Hematopoietic multipotent progenitor cell treated with erythropoietin and hydrocortisone succinate and interleukin-3 and kit ligand, for 6 days (in vitro differentiated cells): ENCODE measurements at regions not wholly inside any gene's neighbourhood (a gene's known extent, or its start where the extent isn't known, plus 50 kb on each side); places are given as distances from the start of the nearest gene placed in this dataset.

Source experiments
- DNase-seq: peaks from one replicate; pipeline ENCODE4 v3.0.0-alpha.2; 2015

DNA sequence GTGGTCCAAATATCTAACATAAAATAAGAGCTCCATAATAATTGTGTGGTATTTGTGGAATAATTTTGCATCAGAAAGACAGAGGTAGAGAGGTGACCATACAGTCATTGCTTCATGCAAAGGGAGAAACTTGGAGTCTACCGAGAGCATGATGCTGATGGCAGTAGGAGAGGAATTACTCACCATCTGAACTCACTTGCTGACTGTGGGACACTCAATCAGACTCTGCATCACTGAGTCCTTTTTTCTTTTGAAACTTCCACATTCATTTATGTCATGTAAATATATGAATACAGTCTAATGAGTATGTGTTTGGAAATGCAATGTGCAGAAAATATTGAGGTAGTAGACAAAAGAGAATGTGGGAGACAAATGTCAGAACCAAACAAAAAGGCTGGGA lies 933.8 kb downstream of the REEP3 start:
- DNase-seq: no peak

- DNase-seq: peak; percentile 3
These were observed 937.1 kb downstream of the REEP3 start for GRCh38 chr10:64458306-64458705.

- DNase-seq: no peak
These were observed 942.2 kb downstream of the REEP3 start for GRCh38 chr10:64463406-64463805.

GRCh38 chr10:64465653-64466052 lies 944.5 kb downstream of the REEP3 start:
- DNase-seq: no peak

DNA sequence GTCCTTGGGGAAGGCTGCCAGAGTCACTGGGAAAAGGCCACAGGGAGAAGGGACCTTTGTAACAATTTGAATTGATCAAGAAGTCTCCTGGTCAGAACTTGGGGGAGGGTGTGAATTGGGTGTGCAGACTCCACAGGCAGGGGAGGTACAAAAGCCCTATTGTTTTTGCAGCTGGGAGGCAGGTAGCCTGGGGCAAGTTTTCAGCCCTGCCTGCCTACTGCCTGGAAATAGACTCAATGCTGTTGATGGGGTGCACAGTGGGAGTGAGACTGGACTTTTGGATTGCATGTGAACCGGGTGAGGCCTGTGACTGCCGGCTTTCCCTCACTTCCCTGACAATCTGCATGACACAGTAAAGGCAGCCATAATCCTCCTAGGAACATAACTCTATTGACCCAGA lies 947.0 kb downstream of the REEP3 start:
- DNase-seq: no peak

GRCh38 chr10:64476506-64476905 lies 955.3 kb downstream of the REEP3 start:
- no peak for DNase-seq

GRCh38 chr10:64477791-64478190 lies 956.6 kb downstream of the REEP3 start:
- DNase-seq: no peak

- no peak for DNase-seq
These were observed 963.7 kb downstream of the REEP3 start for GRCh38 chr10:64484811-64485330.

GRCh38 chr10:64486149-64486548 lies 964.9 kb downstream of the REEP3 start:
- DNase-seq: no peak

GRCh38 chr10:64486901-64487300 lies 965.7 kb downstream of the REEP3 start:
- DNase-seq: no peak

GRCh38 chr10:64494901-64495300 lies 973.7 kb downstream of the REEP3 start:
- DNase-seq: no peak

DNA sequence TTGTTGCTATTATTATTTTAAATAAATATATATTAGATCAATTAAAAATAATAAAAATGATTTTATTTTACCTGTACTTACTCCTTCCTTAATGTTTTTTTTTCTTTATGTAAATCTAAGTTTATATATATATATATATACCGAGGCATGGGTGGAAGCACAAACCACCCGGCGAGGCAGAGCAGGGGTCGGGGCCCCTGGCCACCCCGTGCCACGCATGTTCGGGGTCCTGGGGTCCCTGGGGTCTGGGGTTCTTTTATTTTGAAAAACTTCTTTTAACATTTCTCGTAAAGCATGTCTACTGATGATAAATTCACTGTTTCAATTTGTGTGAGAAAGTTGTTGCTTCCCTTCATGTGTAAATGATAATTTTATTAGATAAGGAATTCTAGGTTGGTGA lies 976.1 kb downstream of the REEP3 start:
- DNase-seq: no peak

DNA sequence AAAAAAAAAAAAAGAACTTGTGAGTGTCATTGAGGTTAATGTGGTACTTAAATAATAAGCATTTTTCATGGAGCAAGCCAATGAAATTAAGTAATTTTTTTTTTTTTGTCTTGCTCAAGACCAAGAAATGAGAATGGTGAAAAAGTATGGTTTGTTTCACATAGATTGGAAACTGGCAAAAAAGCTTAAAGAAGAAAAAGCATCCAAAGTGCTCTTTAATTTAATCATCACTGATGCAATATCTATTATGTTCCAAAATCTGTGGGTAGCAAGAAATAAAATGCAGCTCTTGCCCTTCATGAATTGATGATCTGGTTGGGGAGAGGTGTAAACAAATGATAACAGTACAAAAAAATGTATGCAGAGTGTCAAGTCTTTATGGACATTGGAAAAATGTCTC lies 980.6 kb downstream of the REEP3 start:
- no peak for DNase-seq

GRCh38 chr10:64502936-64503335 lies 981.7 kb downstream of the REEP3 start:
- no peak for DNase-seq

GRCh38 chr10:64503429-64503828 lies 982.2 kb downstream of the REEP3 start:
- DNase-seq: no peak

DNA sequence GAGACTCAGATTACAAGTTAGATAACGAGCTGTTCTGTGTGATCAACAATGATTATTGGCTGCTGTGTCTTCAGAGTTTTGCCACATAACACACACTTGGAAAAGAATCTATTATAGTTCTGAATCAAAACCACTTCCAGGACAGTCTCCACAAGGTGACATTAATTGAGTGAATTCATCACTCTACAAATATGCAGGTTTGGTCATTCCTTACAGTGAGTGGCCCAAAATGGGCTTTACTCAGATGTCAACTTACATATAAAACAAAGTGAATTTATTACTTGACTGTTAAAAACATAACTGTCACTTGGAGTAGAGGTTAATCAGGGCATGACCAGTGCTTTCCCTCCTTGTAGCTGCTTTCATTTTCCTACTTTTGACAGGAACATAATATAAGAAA lies 984.3 kb downstream of the REEP3 start:
- no peak for DNase-seq

GRCh38 chr10:64506963-64507362 lies 985.8 kb downstream of the REEP3 start:
- DNase-seq: peak; percentile 30

DNA sequence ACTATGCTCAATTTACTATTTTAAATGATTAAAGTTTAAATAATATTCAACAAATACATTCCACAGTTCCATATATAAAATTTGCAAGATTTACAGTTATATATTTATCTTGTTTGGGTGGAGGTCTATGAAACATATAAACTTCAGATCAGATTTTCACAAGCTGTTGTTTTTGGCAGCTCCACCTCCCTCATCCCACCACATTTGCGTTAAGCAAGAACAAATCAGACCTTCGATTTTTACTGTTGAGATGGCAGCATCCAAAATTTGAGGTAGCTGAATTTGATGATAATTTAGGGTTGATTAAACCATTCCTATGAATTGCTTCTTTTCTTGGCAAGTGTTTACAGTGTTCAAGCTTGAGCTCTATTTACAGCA lies 986.4 kb downstream of the REEP3 start:
- DNase-seq: no peak

GRCh38 chr10:64508029-64508661 lies 986.9 kb downstream of the REEP3 start:
- DNase-seq: peak; percentile 81

- DNase-seq: peak; percentile 29
These were observed 994.9 kb downstream of the REEP3 start for GRCh38 chr10:64515970-64516699.

DNA sequence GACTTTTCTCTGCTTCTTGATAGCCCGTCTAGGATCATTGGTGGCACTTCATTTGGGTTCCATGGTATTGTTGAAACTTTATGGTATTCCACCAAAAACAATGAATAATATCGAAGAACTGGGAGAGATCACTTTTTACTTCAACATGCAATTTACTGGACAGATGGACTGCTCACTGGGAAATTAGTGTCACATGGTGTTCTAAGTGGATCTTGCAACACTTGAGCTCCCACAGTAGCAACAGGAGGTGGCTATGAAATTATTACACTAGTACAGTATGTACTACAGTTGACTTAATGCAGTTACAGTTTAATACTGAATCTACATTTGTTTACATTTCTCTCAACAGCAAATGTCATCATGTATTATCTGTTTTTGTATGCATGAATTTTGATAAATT lies 997.3 kb downstream of the REEP3 start:
- no peak for DNase-seq

DNA sequence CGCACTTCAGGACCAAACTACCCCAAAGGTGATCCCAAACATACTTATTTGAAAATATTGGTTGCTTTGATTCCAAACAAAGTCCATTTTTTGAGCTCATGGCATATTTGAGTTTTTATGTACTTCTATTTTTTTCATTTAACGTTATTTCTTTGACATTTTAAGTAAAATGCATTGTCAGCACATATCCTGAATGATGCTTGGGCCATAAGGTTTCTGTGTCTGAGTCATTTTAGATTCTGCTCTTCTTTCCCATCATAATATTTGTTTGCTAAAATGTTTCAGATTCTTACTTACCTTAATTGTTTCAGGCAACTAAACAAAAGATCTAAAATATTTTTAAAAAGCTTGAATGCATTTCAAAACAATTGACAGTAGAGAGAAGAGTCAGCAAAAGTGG lies 998.2 kb downstream of the REEP3 start:
- no peak for DNase-seq

GRCh38 chr10:64519831-64520230 lies 998.6 kb downstream of the REEP3 start:
- peak; percentile 88 for DNase-seq

- no peak for DNase-seq
These were observed 1002.0 kb downstream of the REEP3 start for GRCh38 chr10:64523065-64523759.
